GM19035 (cell line): ENCODE measurements at regions not wholly inside any gene's neighbourhood (a gene's known extent, or its start where the extent isn't known, plus 50 kb on each side); places are given as distances from the start of the nearest gene placed in this dataset.
"Not testable (repeated sequence)": the region's sequence is repeated elsewhere in the genome, so short reads cannot be mapped to it uniquely, and the experiment has no call there.

Experiments
- ATAC-seq: cut with Tn5 transposase; IDR thresholded peaks from one replicate; pipeline ENCODE4 v1.9.1; 2021; ENCODE audit not compliant: unreplicated experiment

GRCh38 chr13:26482451-26483197 lies 74.9 kb upstream of the WASF3 start:
- peak; percentile 76 for ATAC-seq

GRCh38 chr13:26483546-26483945 lies 73.9 kb upstream of the WASF3 start:
- no peak for ATAC-seq

- no peak for ATAC-seq
Observed at GRCh38 chr13:26484196-26484595, 73.3 kb upstream of the WASF3 start.

- no peak for ATAC-seq
Observed at GRCh38 chr13:26485288-26485687, 72.2 kb upstream of the WASF3 start.

- ATAC-seq = no peak
Observed at GRCh38 chr13:26485786-26486185, 71.7 kb upstream of the WASF3 start.

GRCh38 chr13:26486550-26486949 lies 70.9 kb upstream of the WASF3 start:
- ATAC-seq = no peak

GRCh38 chr13:26487781-26488180 lies 69.7 kb upstream of the WASF3 start:
- ATAC-seq = no peak

- no peak for ATAC-seq
Observed at GRCh38 chr13:26488236-26489003, 69.1 kb upstream of the WASF3 start.

- not testable (repeated sequence) for ATAC-seq
Observed at GRCh38 chr13:26492301-26492700, 65.2 kb upstream of the WASF3 start.

GRCh38 chr13:26494571-26495195 lies 62.8 kb upstream of the WASF3 start:
- ATAC-seq = no peak

GRCh38 chr13:26495750-26496149 lies 61.7 kb upstream of the WASF3 start:
- no peak for ATAC-seq

GRCh38 chr13:26497968-26498511 lies 59.4 kb upstream of the WASF3 start:
- ATAC-seq = no peak

GRCh38 chr13:26498656-26499601 lies 58.6 kb upstream of the WASF3 start:
- ATAC-seq = no peak

- no peak for ATAC-seq
Observed at GRCh38 chr13:26500618-26501320, 56.7 kb upstream of the WASF3 start.

- no peak for ATAC-seq
Observed at GRCh38 chr13:26501641-26502040, 55.8 kb upstream of the WASF3 start.

GRCh38 chr13:26502826-26503225 lies 54.7 kb upstream of the WASF3 start:
- no peak for ATAC-seq

- no peak for ATAC-seq
Observed at GRCh38 chr13:26503826-26504594, 53.5 kb upstream of the WASF3 start.
